SK-MEL-5 (cell line): ENCODE measurements at regions not wholly inside any gene's neighbourhood (a gene's known extent, or its start where the extent isn't known, plus 50 kb on each side); places are given as distances from the start of the nearest gene placed in this dataset.

Source experiments
- DNase-seq: peaks from one replicate; pipeline ENCODE4 v3.0.0-alpha.2; 2016; ENCODE audit warnings: low read depth, low spot score
- in situ Hi-C: cut with HindIII; loops from 2 replicates; pipeline ENCODE4 v1.10.0; 2016; ENCODE audit warnings: low sequenced_read_pairs, high pct_unique_total_duplicates, low pct_unique_long_range_greater_than_20kb

DNA sequence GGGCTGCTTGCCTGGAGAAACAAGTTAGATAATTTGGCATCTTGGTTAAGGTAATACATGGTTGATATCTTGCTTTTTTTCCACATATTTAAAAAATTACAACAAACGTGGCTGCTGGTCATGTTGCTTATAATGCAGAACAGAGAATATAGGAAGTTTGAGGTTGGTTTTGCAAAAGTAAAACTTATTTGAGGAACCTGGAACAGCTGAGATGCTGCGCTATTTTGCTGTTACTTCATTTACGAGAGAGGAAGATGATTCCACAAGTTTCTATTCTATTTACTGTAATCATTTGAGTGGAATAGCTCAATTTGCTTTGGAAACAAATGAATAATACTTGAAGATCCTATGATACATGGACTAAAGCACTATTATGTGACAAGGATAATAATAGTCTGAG, 118.9 kb downstream of the TMA16 start:
- in situ Hi-C loops = no loop called here
- DNase-seq = no peak

GRCh38 chr4:163614866-163615265, 120.4 kb downstream of the TMA16 start:
- no peak for DNase-seq
- in situ Hi-C loops = no loop called here

DNA sequence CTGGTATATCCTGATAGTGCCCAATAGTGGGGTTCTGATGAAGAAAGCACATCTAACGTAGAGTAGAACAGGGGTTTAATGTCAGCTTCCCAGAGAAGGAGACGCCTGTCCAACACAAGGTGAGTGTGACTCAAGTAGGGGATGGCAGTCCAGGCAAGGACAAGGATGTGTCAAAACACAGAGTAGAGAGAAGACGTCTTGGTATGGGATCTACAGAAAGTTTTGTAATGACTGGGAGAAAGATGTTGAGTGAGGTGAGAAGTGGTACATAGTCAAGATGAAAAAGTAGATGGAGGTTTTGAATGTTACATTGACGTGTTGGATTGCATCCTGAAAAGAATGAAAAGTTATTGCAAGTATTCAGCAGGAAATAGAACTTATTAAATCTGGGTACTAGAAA, 124.4 kb downstream of the TMA16 start:
- in situ Hi-C loops = no loop called here
- no peak for DNase-seq

- DNase-seq = no peak
- in situ Hi-C loops = no loop called here
Observed at GRCh38 chr4:163620738-163621137, 126.2 kb downstream of the TMA16 start.

- in situ Hi-C loops = no loop called here
- DNase-seq = no peak
Observed at GRCh38 chr4:163621821-163622220, 127.3 kb downstream of the TMA16 start.

GRCh38 chr4:163622379-163623035, 128.0 kb downstream of the TMA16 start:
- DNase-seq = no peak
- in situ Hi-C loops = no loop called here

- DNase-seq = no peak
- in situ Hi-C loops = no loop called here
Observed at GRCh38 chr4:163623787-163624186, 129.3 kb downstream of the TMA16 start.

- no peak for DNase-seq
- in situ Hi-C loops = no loop called here
Observed at GRCh38 chr4:163624727-163625126, 130.2 kb downstream of the TMA16 start.

DNA sequence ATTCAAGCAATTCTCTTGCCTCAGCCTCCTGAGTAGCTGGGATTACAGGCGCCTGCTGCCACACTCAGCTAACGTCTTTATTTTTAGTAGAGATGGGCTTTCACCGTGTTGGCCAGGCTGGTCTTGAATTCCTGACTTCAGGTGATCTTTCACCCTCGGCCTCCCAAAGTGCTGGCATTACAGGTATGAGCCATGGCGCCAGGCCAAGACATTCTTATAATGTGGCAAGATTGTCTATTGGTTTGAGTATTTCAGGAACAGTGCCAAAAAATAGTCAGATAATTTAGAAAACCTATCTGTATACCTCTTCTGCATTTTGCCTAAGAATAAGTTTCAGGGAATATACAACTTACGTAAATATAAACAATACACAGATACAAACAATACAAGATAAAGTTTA, 136.8 kb downstream of the TMA16 start:
- in situ Hi-C loops = no loop called here
- DNase-seq = no peak

GRCh38 chr4:163638909-163639308, 144.4 kb downstream of the TMA16 start:
- no peak for DNase-seq
- in situ Hi-C loops = no loop called here

- in situ Hi-C loops = no loop called here
- no peak for DNase-seq
Observed at GRCh38 chr4:163649557-163650091, 155.1 kb downstream of the TMA16 start.

- DNase-seq = no peak
Observed at GRCh38 chr4:163651761-163652160, 157.3 kb downstream of the TMA16 start.

DNA sequence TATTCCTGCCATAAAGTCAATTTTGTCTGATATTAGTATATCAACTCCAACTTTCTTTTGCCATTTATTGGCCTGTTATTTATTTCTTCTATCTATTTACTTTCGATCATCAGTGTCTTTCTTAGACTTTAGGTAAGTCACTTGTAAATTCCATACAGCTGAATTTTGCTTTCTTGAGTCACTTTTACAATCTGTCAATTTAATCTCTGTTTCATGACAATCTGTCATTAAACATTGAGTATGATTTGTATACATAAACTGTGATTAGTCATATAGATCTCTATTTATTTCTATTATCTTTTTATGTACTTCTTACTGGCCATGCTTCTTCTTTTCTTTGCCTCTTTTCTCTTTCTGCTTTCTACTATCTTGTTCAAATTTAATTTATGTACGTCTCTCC, 160.1 kb downstream of the TMA16 start:
- in situ Hi-C loops = no loop called here

More at GRCh38 chr4:163651761-163652160, 157.3 kb downstream of the TMA16 start:
- in situ Hi-C loops = no loop called here

GRCh38 chr4:163660636-163661035, 166.1 kb downstream of the TMA16 start:
- in situ Hi-C loops = no loop called here
- DNase-seq = no peak

More for the DNA sequence above, 160.1 kb downstream of the TMA16 start:
- no peak for DNase-seq

- in situ Hi-C loops = no loop called here
- DNase-seq = no peak
Observed at GRCh38 chr4:163662768-163663167, 168.3 kb downstream of the TMA16 start.

DNA sequence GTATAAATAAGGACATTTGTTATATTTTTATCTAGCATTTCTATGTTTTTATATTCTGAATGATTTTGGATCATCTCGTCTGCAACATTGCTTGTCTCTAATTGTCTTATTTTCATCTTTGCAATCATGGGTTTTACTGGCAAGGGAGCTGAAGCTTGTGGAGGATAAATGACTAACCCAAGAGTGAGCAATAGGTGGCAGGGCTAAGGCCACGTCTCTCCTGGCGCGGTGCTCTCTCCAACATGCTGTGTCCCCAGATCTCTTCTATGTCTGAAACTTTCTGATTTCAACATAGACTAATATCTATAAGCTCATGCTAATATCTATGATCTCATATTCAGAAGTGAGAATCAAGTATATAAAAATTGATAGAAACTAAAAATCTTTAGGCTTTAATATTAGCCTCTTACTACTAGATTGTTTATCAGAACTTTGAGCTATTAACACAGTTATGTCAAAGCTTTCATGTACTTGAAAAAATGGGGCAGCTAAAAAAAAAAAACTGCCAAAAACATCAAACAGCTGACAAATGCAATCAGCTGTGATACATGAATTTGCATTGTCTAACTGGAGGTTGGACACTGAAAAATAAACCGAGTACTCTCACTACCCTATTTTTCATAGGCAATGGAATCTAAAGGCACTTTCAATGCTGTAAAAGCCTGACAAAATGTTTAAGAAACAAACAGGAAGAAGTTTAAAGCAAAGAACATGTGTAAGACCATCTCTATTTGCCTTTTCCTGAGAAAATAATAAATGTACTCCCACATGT, 169.2 kb downstream of the TMA16 start:
- no peak for DNase-seq
- in situ Hi-C loops = no loop called here

DNA sequence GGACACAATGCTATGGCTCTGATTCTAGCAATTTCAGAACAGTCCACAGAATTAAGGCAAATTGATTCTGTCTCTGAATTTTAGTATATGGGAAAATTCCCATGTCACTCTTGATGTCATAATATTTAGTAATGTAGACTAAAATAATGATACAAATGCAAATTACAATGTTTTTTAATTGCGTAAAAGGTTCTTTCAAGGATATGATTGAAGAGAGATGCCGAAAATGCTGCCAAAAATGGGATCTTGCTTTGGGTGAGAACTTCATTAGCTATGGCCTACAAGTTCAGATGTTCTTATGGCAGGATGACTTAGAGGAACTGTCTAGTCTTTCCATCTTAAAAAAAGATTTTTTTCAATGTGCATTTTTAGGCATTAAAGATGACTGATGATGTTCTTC, 170.6 kb downstream of the TMA16 start:
- in situ Hi-C loops = no loop called here
- DNase-seq = no peak

DNA sequence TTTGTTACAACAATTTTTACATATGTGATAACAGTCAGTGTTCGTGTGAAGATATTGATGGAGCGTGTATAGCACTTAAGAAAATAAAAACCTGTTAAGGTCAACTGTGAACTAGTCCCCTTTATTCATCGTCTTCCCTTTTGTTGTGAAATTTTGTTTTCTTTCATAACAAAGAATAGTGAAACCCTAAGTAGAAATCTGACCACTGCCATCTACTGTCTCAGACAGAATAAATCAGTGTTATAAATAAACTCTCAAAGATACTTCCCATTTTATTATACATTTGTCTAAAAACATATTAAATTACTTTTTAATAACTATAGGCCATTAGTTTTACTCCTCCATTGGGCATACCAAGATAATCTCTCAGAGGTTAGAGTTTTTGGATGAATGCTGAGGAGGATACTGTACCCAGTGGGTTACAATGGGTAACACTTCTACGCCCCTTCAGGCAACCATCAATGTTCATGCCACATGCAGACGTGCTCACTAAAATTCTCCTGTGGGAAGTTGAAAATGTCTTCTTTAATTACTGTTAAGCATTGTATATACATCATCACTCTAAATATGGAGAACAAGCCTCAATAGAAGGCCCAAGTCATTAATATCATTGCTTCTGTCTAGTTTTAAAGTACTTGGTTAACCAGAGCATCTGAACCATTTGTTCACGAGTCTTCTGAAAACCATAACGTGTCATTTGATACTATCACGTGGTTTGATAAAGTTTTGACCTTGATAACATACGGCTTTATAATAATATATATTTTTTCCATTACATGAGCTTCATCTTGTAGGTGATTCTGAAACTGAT, 171.2 kb downstream of the TMA16 start:
- DNase-seq = no peak
- in situ Hi-C loops = no loop called here
